NT2/D1 (cell line): ENCODE measurements at regions not wholly inside any gene's neighbourhood (a gene's known extent, or its start where the extent isn't known, plus 50 kb on each side); places are given as distances from the start of the nearest gene placed in this dataset.

Experiments used
- SUZ12 ChIP-seq: IDR thresholded peaks from 2 replicates; pipeline ENCODE4 v1.6.1; 2011; ENCODE audit not compliant: insufficient read length, insufficient read depth; ENCODE audit errors: extremely low read depth
- ZNF274 ChIP-seq: IDR thresholded peaks from 2 replicates; pipeline ENCODE4 v1.6.1; 2011; ENCODE audit warnings: mild to moderate bottlenecking, low read depth, low read length

DNA sequence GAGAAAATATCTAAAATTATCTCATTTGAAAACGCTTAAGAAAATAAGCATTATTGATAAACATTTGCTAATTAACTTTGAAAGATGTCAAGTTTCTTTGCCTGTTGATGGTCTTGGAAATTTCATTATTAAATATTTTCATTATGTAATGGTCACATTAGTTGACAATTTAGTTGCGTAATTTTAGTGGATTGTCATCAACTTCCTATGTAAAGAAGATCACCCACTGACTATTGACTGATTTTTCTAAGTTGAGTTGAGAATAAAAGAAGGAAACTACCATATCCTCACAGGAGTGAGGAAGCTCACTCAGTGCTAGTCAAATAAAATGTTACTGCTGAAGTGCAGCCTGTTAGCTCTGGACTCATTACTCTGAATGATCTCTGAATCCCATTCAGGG, 79.9 kb upstream of the LY86 start:
- no peak for TF ChIP-seq ZNF274
- TF ChIP-seq SUZ12 = no peak
